Common myeloid progenitor, CD34-positive (primary cell): ENCODE measurements at regions not wholly inside any gene's neighbourhood (a gene's known extent, or its start where the extent isn't known, plus 50 kb on each side); places are given as distances from the start of the nearest gene placed in this dataset.
"Not testable (repeated sequence)": the region's sequence is repeated elsewhere in the genome, so short reads cannot be mapped to it uniquely, and the experiment has no call there.

Experiments used
- CTCF ChIA-PET: fragments of 350-600 bp; sonication (Branson Sonifier 250); formaldehyde crosslinking; loops from one replicate; lab custom pipeline; 2021; ENCODE audit warnings: antibody characterized with exemption; lab: Charles Lee
- POLR2A ChIA-PET: fragments of 350-600 bp; sonication (Branson Sonifier 250); formaldehyde crosslinking; loops from one replicate; lab custom pipeline; 2021; ENCODE audit warnings: antibody characterized with exemption; lab: Charles Lee
- DNase-seq, 3 donors: peaks; one replicate each; pipeline versions ENCODE4 v3.0.0 to v3.0.0-alpha.2; 2013
- H3K27ac ChIP-seq, 2 experiments: 1 replicate in 1 of 2; 2 replicates in 1 of 2; pipeline ENCODE4 v1.7.0; 2013; ENCODE audit warnings: inconsistent platforms in 2 of 2, low read length in 2 of 2, mild to moderate bottlenecking in 2 of 2, low read depth in 1 of 2, moderate library complexity in 1 of 2; ENCODE audit not compliant: severe bottlenecking in 2 of 2, insufficient read depth in 1 of 2, poor library complexity in 1 of 2
- H3K27me3 ChIP-seq, 5 experiments: replicated peaks in 2 of 5; 1 replicate in 3 of 5; 2 replicates in 2 of 5; pipeline versions ENCODE4 v1.6.1 to v1.7.0; 2013; ENCODE audit warnings: low read length in 4 of 5, mild to moderate bottlenecking in 2 of 5, moderate library complexity in 2 of 5, inconsistent platforms in 1 of 5; ENCODE audit not compliant: insufficient read depth in 5 of 5, control insufficient read depth in 4 of 5
- H3K36me3 ChIP-seq, 4 experiments: 1 replicate in 2 of 4; 2 replicates in 2 of 4; pipeline versions ENCODE4 v1.6.1 to v1.7.0; 2013; ENCODE audit warnings: low read length in 3 of 4, control low read depth in 1 of 4, mild to moderate bottlenecking in 1 of 4; ENCODE audit not compliant: control insufficient read depth in 4 of 4, insufficient read depth in 4 of 4
- H3K4me1 ChIP-seq, 4 experiments: 1 replicate in 3 of 4; 2 replicates in 1 of 4; pipeline versions ENCODE4 v1.6.1 to v1.7.1; 2013; ENCODE audit warnings: low read length in 3 of 4, mild to moderate bottlenecking in 3 of 4, control low read depth in 1 of 4, inconsistent platforms in 1 of 4, moderate library complexity in 1 of 4; ENCODE audit not compliant: control insufficient read depth in 4 of 4, insufficient read depth in 4 of 4; ENCODE audit errors: control extremely low read depth in 1 of 4
- H3K4me3 ChIP-seq, 7 experiments: 1 replicate in 4 of 7; 2 replicates in 3 of 7; pipeline versions ENCODE4 v1.5.1 to v1.7.0; 2013; ENCODE audit warnings: mild to moderate bottlenecking in 7 of 7, low read length in 6 of 7, moderate library complexity in 6 of 7, inconsistent platforms in 2 of 7, low read depth in 2 of 7, control low read depth in 1 of 7; ENCODE audit not compliant: insufficient read depth in 4 of 7, control insufficient read depth in 1 of 7; ENCODE audit errors: extremely low read depth in 1 of 7
- H3K9me3 ChIP-seq, 5 experiments: 1 replicate in 4 of 5; 2 replicates in 1 of 5; pipeline versions ENCODE4 v1.6.1 to v1.7.1; 2013; ENCODE audit warnings: low read length in 4 of 5, mild to moderate bottlenecking in 2 of 5, inconsistent platforms in 1 of 5, low read depth in 1 of 5, moderate library complexity in 1 of 5; ENCODE audit not compliant: control insufficient read depth in 4 of 5, insufficient read depth in 2 of 5; ENCODE audit errors: control extremely low read depth in 1 of 5
- WGBS: methylation state at CpG from one replicate; pipeline ENCODE4 v1.1.5; 2013; ENCODE audit not compliant: insufficient coverage; 5-methylcytosine and 5-hydroxymethylcytosine counted together

- H3K27me3 ChIP-seq, H3K4me3 ChIP-seq, H3K27ac ChIP-seq, POLR2A ChIA-PET, H3K4me1 ChIP-seq, H3K36me3 ChIP-seq, H3K9me3 ChIP-seq, CTCF ChIA-PET, DNase-seq: not testable (repeated sequence)
- 100% methylated on average over 1 of the region's 4 CpGs for WGBS
These were observed 128.0 kb upstream of the ELOVL6 start for GRCh38 chr4:110326426-110326825.

GRCh38 chr4:110310795-110311194 is 112.4 kb upstream of the ELOVL6 start:
- DNase-seq, result peak; percentile 29 to 75 (median 64)
- Histone ChIP-seq H3K9me3 (no peaks in the 10 kb centered on the region), H3K27me3 (no peaks in the 10 kb centered on the region), H3K4me1 (no peaks in the 10 kb centered on the region), H3K36me3 (no peaks in the 10 kb centered on the region), H3K4me3 (no peak overlapping the region), H3K27ac (no peak overlapping the region)
- no CpG with 5 or more reads among the region's 1 CpG for WGBS
- POLR2A ChIA-PET, result no interaction called here
- CTCF ChIA-PET, result interaction anchor here (0.8 to 1.3 kb wide), 5 partner anchors 11 to 312 kb away, joined by 3 to 5 read pairs (median 3); no protein-coding TSS in a partner anchor

GRCh38 chr4:110309675-110310074 is 111.3 kb upstream of the ELOVL6 start:
- Histone ChIP-seq H3K27ac (no peak overlapping the region), H3K4me3 (no peak overlapping the region), H3K36me3 (no peaks in the 10 kb centered on the region), H3K4me1 (no peaks in the 10 kb centered on the region), H3K27me3 (no peaks in the 10 kb centered on the region), H3K9me3 (no peaks in the 10 kb centered on the region)
- POLR2A ChIA-PET, result no interaction called here
- no peak for DNase-seq
- CTCF ChIA-PET, result interaction anchor here (1.3 kb wide), 2 partner anchors 35 to 207 kb away, joined by 3 to 7 read pairs; no protein-coding TSS in a partner anchor

- 100% methylated on average over 1 of the region's 2 CpGs for WGBS
- Histone ChIP-seq H3K27ac (no peak overlapping the region), H3K4me3 (no peak overlapping the region), H3K9me3 (no peaks in the 10 kb centered on the region), H3K4me1 (no peaks in the 10 kb centered on the region), H3K36me3 (no peaks in the 10 kb centered on the region), H3K27me3 (peaks cover 0 to 1% (median 0%) of the 10 kb centered on the region in 5 experiments)
- CTCF ChIA-PET, result interaction anchor here (1.6 to 1.9 kb wide), 2 partner anchors 10 to 203 kb away, joined by 5 to 6 read pairs; no protein-coding TSS in a partner anchor
- DNase-seq, result no peak
- POLR2A ChIA-PET, result no interaction called here
These were observed 107.9 kb upstream of the ELOVL6 start for GRCh38 chr4:110306303-110306702.

GRCh38 chr4:110305455-110305854 is 107.0 kb upstream of the ELOVL6 start:
- Histone ChIP-seq H3K27ac (no peak overlapping the region), H3K4me3 (no peak overlapping the region), H3K36me3 (no peaks in the 10 kb centered on the region), H3K9me3 (no peaks in the 10 kb centered on the region), H3K27me3 (peaks cover 0 to 1% (median 0%) of the 10 kb centered on the region in 5 experiments), H3K4me1 (no peaks in the 10 kb centered on the region)
- ChIA-PET POLR2A (no interaction called here), CTCF (no interaction called here)
- DNase-seq, result no peak
- no CpG with 5 or more reads among the region's 4 CpGs for whole genome bisulfite sequencing

- no CpG with 5 or more reads among the region's 2 CpGs for WGBS
- Histone ChIP-seq H3K4me1 (no peaks in the 10 kb centered on the region), H3K27me3 (peaks cover 0 to 5% (median 0%) of the 10 kb centered on the region in 5 experiments), H3K27ac (no peak overlapping the region), H3K36me3 (no peaks in the 10 kb centered on the region), H3K4me3 (no peak overlapping the region), H3K9me3 (no peaks in the 10 kb centered on the region)
- ChIA-PET POLR2A (no interaction called here), CTCF (no interaction called here)
- no peak for DNase-seq
These were observed 98.5 kb upstream of the ELOVL6 start for GRCh38 chr4:110296892-110297291.

GRCh38 chr4:110294165-110294564 is 95.8 kb upstream of the ELOVL6 start:
- no peak overlapping the region for H3K27ac ChIP-seq
- H3K27me3 ChIP-seq, result peaks cover 0 to 5% (median 0%) of the 10 kb centered on the region in 5 experiments
- no peak for DNase-seq
- 93% methylated on average over 4 of the region's 7 CpGs for WGBS
- H3K9me3 ChIP-seq, result no peaks in the 10 kb centered on the region
- ChIA-PET CTCF (no interaction called here), POLR2A (no interaction called here)
- no peaks in the 10 kb centered on the region for H3K36me3 ChIP-seq
- H3K4me1 ChIP-seq, result no peaks in the 10 kb centered on the region
- H3K4me3 ChIP-seq, result no peak overlapping the region
